ELR (cell line): ENCODE measurements at regions not wholly inside any gene's neighbourhood (a gene's known extent, or its start where the extent isn't known, plus 50 kb on each side); places are given as distances from the start of the nearest gene placed in this dataset.

Experiments used
- DNase-seq: peaks from one replicate; pipeline ENCODE4 v3.0.0-alpha.2; 2015; ENCODE audit warnings: low read depth

- DNase-seq = peak; percentile 65
Observed at GRCh38 chr2:41933585-41934320, 114.1 kb upstream of the PKDCC start.

DNA sequence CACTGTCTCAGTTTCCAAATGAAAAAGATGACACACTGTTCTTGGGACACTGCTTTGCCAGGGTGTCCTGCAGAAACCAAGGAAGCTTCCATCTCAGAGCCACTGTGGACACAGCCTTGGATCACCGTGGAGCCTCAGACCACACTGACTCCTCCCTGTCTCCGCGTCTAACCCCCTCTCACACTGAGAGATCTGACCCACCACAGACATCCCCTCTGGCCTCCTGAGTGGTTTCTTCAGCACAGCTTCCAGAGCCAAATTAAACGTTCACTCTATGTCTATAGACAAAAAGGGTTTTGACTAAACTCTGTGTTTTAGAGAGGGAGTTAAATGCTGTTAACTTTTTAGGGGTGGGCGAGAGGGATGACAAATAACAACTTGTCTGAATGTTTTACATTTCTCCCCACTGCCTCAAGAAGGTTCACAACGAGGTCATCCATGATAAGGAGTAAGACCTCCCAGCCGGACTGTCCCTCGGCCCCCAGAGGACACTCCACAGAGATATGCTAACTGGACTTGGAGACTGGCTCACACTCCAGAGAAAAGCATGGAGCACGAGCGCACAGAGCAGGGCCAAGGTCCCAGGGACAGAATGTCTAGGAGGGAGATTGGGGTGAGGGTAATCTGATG is 113.4 kb upstream of the PKDCC start:
- DNase-seq = no peak

DNA sequence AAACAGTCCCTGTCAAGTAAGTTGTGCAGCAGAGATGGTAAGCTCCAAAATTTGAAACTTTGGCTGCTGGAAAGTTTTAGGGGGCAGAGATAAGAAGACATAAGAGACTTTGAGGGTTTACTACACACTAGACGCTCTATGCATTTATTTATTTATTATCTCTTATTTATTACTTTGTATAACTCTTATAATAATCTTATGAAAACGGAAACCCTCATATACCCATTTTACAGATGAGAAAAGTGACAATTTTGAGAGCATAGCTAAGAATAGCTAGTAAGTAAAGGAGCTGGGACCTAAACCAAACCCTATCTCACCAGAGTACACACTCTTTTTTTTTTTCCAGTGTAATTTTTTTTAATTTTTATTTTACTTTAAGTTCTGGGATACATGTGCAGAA is 112.8 kb upstream of the PKDCC start:
- no peak for DNase-seq

GRCh38 chr2:41935825-41936224 is 112.0 kb upstream of the PKDCC start:
- DNase-seq = no peak

DNA sequence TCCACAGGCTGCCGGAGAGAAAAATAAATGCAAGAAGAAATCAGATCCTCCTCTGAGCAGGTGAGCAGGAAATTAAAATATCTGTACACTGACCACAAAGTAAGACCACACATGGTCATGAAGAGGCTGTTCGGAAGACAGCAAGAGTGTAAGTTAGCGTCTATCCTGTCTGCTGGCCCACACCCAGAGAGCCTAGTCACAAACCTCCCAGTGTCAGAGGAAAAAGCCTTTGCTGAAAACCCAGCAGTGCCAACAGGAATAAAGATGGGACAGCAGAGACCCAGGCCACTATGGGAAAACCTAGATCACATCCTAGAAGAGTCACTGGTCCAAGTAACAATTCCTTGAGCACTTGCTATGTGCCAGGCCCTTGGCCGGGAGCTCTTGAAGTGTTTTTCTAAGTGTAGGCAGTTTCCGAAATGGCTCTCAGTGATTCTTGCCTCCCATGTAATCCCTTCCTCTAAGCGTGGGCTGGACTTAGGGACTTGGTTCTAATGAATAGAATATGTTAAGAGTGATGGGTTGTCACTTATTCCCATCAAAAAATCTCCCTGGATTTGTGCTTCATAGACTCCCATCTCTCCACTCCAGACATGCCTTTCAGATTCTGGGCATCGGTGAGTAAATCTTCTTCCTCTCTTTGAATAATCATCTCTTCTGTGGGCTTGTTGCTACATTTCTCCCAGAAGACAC is 110.9 kb upstream of the PKDCC start:
- DNase-seq = no peak

DNA sequence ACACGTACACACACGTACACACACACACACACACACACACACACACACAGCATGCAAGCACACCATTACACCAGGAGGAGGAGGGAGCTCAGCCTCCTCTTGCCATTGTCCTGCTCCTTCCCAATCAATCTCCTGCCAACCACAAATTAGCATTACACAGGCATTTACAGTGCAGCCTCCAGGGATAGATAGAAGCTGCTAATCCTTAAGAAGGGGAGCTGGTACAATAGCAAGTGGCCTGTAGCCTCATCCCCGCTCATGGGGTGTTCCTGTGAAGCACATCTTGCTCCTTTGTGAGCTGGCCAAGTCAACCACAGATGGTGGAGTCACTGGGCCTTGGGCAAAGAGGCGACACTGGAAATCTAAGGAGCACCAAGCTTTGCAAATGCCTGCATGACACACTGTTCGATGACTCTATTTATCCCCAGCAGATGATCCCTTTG is 110.3 kb upstream of the PKDCC start:
- peak; percentile 11 for DNase-seq

DNA sequence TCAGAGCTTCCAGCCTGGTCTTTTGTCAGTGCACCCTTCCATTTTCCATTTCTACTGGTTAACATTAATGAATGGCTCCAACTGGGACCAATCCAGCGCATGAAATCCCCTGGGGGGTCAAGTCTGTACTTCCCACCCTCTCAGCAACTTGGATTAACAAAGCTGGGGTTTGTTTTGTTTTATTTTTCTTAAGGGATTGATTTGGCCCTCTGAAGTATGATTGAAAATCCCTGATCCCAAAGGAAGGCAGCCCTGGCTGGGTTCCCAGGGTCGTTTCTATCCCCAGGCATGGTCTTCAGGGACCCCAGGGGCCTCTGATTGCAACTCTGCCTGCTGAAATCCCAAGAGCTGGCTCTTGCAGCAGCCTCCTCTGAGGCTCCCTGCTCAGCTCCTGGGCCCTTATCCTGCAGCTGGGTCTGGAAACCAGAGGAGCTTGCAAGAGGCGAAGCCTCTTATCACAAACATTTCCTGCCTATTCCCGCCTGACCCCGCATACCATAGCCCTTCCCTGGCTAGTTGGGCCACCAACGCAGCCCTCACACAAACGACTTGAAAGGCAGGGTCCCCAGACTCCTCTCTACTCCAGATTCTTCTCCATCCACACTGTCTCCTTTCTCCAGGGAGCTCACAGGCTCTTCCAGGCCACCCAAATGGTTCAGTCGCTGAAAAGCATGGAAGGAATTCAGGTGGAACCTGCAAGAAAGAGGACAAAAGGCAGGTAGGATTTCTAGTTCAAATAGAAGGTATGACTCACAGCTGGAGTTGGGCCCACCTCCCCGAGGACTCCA is 109.7 kb upstream of the PKDCC start:
- DNase-seq = no peak

GRCh38 chr2:41940060-41940744 is 107.6 kb upstream of the PKDCC start:
- DNase-seq = no peak

- no peak for DNase-seq
Observed at GRCh38 chr2:41940745-41941063, 107.1 kb upstream of the PKDCC start.

DNA sequence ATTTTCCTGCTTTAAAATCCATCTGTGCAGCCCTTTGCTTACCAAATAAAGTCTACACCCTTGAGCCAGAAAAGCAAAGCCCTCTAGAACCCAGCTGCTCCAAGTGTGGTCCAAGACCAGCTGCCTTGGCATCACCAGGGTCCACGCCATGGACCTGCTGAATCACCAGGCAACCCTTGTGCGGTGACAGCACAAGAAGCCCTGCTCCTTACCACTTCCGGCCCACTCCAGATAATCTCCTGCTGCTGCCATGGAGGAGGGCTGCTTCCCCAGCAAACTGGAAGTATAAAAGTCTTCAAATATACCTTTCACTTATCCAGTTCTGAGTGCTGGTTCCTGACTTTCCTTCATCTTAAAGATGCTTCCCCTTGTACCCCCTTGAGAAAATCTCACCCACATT is 106.0 kb upstream of the PKDCC start:
- no peak for DNase-seq

DNA sequence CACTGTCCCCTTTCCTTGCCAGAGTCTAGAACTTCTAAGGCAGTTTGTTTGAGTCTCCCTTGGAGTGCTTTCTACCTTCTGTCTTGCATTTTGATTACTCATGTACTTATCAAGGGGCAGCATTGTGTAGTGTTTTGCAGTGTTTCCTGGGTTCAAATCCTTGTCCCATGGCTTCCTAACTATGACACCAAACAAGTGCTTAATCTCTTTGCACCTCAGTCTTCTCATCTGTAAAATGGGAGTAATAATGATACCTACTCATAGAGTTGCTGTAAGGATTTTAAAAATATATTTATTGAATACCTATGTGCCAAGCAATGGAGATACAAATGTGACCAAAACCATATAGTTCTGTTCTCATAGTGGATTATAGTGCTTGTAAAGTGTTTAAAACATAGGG is 105.5 kb upstream of the PKDCC start:
- no peak for DNase-seq

- DNase-seq = no peak
Observed at GRCh38 chr2:41943159-41943558, 104.7 kb upstream of the PKDCC start.

- DNase-seq = no peak
Observed at GRCh38 chr2:41944220-41944880, 103.5 kb upstream of the PKDCC start.

DNA sequence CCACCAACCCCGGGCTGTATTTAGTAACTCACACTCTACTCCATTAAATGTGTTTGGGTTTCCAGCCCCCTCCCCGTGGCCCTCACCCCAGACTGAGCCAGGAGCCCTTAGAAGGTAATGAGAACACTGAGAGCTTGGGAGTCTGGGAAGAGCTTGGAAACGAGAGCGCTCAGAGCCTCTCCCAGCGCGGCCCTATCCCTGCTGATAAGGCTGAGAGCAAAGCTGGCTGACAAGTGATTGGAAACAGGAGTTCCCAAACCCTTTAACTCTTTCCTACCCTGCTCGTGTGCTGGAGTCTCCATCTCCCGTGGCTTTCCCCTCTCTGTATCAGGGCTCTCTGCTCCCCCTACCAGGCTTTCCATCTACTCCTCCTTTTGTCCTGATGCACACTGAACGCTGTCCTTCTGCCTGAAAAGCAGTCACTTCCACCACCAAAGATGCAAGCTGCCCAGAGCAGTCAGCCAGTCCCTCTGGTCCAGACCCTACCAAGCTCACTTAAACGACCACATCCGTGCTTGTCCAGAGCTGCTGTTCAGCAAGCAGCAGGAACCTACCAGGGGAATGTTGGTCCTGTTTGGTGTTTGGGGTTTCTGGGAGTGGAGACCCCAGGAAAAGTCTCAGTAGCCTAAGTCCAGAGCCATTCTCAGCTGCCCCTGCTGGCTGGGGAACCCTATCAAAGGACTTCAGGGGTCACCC is 100.0 kb upstream of the PKDCC start:
- no peak for DNase-seq

- DNase-seq = no peak
Observed at GRCh38 chr2:41948397-41948763, 99.4 kb upstream of the PKDCC start.

- no peak for DNase-seq
Observed at GRCh38 chr2:41949091-41949882, 98.5 kb upstream of the PKDCC start.

DNA sequence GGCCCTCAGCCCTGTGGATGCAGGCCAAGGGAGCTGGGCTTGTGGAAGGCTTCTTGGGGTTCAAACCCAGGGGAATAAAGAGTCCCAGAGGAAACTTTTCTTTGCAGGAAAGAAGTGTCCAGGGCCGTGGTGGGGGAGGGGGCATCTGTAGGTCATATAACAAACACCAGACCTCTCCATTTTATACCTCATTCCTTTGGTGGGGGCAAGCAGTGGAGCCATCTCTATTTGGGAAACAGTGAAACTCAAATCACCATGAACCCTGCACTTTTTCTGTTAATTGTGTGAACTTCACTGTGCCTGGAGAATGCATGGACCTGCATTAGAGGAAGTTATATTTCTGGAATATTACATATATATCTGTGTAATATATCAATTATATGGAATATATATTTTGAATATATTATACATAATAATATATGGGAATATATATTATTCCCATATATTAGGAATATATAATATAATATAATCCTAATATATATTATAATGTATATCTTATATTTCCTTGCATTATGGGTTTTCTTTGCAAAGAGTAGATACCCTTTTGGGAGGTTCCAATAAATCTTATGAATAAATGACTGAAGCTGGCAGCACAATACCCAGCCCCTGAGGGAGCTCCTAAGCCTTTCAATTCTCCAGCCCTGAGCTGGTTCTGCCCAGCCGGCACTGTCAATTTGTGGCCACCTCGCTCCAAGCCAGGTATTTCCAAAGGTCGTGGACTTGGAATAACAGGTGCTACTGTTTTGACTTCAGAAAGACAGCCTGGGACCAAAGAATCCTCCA is 97.7 kb upstream of the PKDCC start:
- DNase-seq = no peak

DNA sequence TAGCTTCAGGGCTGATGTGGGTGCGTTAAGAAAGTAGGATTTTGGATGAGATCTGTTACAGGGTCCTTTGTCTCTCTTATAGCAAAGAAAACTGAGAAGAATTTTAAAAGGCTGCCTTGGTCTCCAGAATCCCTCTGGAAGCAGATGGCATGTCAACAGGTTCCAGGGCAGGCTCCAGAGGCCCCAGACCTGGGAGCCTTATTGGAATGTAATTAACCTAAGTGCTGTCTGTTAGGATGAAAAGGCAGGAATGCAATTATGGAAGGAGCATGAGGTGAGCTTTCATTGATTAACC is 97.2 kb upstream of the PKDCC start:
- no peak for DNase-seq
